Cardiac muscle cell (in vitro differentiated cells and primary cell): ENCODE measurements at regions not wholly inside any gene's neighbourhood (a gene's known extent, or its start where the extent isn't known, plus 50 kb on each side); places are given as distances from the start of the nearest gene placed in this dataset.
"Not testable (repeated sequence)": the region's sequence is repeated elsewhere in the genome, so short reads cannot be mapped to it uniquely, and the experiment has no call there.

Experiments used
- DNase-seq, 2 donors: peaks; one replicate each; pipeline versions ENCODE4 v3.0.0 to v3.0.0-alpha.2; 2010 to 2017; ENCODE audit warnings: low read depth in 1 of 2, low spot score in 1 of 2
- H3K27ac ChIP-seq: fragments of 200-600 bp; sonication (generic); 2 replicates; pipeline ENCODE4 v1.5.1; 2016
- H3K27me3 ChIP-seq: fragments of 200-600 bp; sonication (generic); 2 replicates; pipeline ENCODE4 v1.6.0; 2016; ENCODE audit warnings: control low read depth
- H3K36me3 ChIP-seq: fragments of 200-600 bp; sonication (generic); 2 replicates; pipeline ENCODE4 v1.5.1; 2016; ENCODE audit warnings: control low read depth
- H3K4me1 ChIP-seq: fragments of 200-600 bp; sonication (generic); 2 replicates; pipeline ENCODE4 v1.8.1; 2017; ENCODE audit warnings: low read depth, mild to moderate bottlenecking, mixed run types
- H3K4me3 ChIP-seq: fragments of 200-600 bp; sonication (generic); 2 replicates; pipeline ENCODE4 v1.5.1; 2016; ENCODE audit warnings: mild to moderate bottlenecking
- H3K9me3 ChIP-seq: fragments of 200-600 bp; sonication (generic); 2 replicates; pipeline ENCODE4 v1.5.1; 2017; ENCODE audit warnings: low read depth, mild to moderate bottlenecking, control low read depth
- TF ChIP-seq, protein P1 (sequence below): IDR thresholded peaks from 2 replicates; pipeline ENCODE4 v1.5.1; 2012; ENCODE audit warnings: low read depth, mild to moderate bottlenecking, low read length

GRCh38 chr11:71323876-71324526 lies 71.6 kb upstream of the SHANK2 start:
- Histone ChIP-seq H3K4me1 (no peaks in the 10 kb centered on the region), H3K27me3 (no peaks in the 10 kb centered on the region), H3K4me3 (no peak overlapping the region), H3K27ac (no peak overlapping the region), H3K9me3 (no peaks in the 10 kb centered on the region), H3K36me3 (no peaks in the 10 kb centered on the region)
- DNase-seq: no peak
- TF ChIP-seq, protein P1, sequence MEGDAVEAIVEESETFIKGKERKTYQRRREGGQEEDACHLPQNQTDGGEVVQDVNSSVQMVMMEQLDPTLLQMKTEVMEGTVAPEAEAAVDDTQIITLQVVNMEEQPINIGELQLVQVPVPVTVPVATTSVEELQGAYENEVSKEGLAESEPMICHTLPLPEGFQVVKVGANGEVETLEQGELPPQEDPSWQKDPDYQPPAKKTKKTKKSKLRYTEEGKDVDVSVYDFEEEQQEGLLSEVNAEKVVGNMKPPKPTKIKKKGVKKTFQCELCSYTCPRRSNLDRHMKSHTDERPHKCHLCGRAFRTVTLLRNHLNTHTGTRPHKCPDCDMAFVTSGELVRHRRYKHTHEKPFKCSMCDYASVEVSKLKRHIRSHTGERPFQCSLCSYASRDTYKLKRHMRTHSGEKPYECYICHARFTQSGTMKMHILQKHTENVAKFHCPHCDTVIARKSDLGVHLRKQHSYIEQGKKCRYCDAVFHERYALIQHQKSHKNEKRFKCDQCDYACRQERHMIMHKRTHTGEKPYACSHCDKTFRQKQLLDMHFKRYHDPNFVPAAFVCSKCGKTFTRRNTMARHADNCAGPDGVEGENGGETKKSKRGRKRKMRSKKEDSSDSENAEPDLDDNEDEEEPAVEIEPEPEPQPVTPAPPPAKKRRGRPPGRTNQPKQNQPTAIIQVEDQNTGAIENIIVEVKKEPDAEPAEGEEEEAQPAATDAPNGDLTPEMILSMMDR: no peak

GRCh38 chr11:71322861-71323582 lies 70.6 kb upstream of the SHANK2 start:
- DNase-seq: no peak
- no peaks in the 10 kb centered on the region for H3K27me3 ChIP-seq

GRCh38 chr11:71322192-71322735 lies 69.9 kb upstream of the SHANK2 start:
- TF ChIP-seq, protein P1: no peak
- H3K36me3 ChIP-seq: no peaks in the 10 kb centered on the region
- no peak overlapping the region for H3K4me3 ChIP-seq
- H3K27ac ChIP-seq: no peak overlapping the region
- H3K9me3 ChIP-seq: no peaks in the 10 kb centered on the region
- DNase-seq: no peak
- no peaks in the 10 kb centered on the region for H3K4me1 ChIP-seq
- no peaks in the 10 kb centered on the region for H3K27me3 ChIP-seq

More at GRCh38 chr11:71322861-71323582, 70.6 kb upstream of the SHANK2 start:
- Histone ChIP-seq H3K9me3 (no peaks in the 10 kb centered on the region), H3K36me3 (no peaks in the 10 kb centered on the region), H3K27ac (no peak overlapping the region), H3K4me1 (no peaks in the 10 kb centered on the region), H3K4me3 (no peak overlapping the region)
- TF ChIP-seq, protein P1: no peak

DNA sequence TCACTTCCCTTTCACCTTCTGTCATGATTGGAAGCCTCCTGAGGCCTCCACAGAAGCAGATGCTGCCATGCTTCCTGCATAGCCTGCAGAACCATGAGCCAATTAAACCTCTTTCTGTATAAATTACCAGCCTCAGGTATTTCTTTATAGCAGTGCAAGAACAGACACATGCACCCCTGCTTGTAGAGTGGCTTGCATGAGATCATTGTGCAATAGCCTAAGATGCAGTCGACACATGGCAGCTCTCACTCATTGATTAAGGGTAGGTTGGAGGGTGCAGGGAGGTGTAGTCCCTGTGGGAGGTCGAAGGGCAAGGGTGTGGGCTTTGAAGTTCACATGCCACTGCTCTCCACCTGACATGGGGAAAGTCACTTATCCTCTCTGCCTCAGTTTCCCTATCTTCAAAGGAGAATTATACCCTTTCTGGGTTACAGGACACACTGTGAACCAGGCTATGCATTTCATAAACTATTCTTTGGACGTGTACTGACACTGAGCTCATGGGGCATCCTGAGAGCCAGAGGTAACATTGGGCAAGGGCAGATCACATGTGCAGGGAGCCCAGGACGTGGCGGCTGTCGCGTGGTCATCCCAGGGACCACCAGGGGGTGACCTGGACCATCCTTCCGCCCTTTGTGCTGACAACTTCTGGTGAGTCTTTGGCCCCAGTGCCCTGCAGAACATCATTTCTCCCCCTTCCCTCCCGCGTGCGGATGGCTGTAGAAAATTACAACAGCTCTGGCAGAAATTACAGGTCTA lies 69.2 kb upstream of the SHANK2 start:
- TF ChIP-seq, protein P1: no peak
- Histone ChIP-seq H3K4me3 (no peak overlapping the region), H3K27ac (no peak overlapping the region), H3K9me3 (no peaks in the 10 kb centered on the region), H3K4me1 (no peaks in the 10 kb centered on the region), H3K27me3 (no peaks in the 10 kb centered on the region), H3K36me3 (no peaks in the 10 kb centered on the region)
- no peak for DNase-seq

- no peak for DNase-seq
- Histone ChIP-seq H3K27ac (no peak overlapping the region), H3K9me3 (no peaks in the 10 kb centered on the region), H3K36me3 (no peaks in the 10 kb centered on the region), H3K4me3 (no peak overlapping the region), H3K4me1 (no peaks in the 10 kb centered on the region), H3K27me3 (no peaks in the 10 kb centered on the region)
- TF ChIP-seq, protein P1: no peak
Measured at GRCh38 chr11:71316701-71317100, 64.3 kb upstream of the SHANK2 start.

DNA sequence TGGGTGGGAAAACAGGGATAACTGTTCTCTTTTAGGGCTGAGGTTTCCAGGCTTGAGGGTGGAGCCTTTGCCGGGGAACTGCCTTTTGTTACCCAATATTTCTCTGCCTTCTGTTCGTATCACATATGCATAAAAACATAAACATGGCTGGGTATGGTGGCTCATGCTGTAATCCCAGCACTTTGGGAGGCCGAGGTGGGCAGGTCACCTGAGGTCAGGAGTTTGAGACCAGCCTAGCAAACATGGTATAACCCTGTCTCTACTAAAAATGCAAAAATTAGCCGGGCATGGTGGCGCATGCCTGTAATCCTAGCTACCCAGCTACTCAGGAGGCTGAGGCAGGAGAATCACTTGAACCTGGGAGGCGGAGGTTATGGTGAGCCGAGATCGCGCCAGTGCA lies 60.2 kb upstream of the SHANK2 start:
- H3K36me3 ChIP-seq, DNase-seq, H3K9me3 ChIP-seq, H3K4me1 ChIP-seq, H3K27me3 ChIP-seq, H3K27ac ChIP-seq, H3K4me3 ChIP-seq: not testable (repeated sequence)
